Liver (tissue), 8 donors: ENCODE measurements at regions not wholly inside any gene's neighbourhood (a gene's known extent, or its start where the extent isn't known, plus 50 kb on each side); places are given as distances from the start of the nearest gene placed in this dataset.
"Not testable (repeated sequence)": the region's sequence is repeated elsewhere in the genome, so short reads cannot be mapped to it uniquely, and the experiment has no call there.

Source experiments
- DNase-seq: peaks from one replicate; pipeline ENCODE4 v3.0.0-alpha.2; 2017; ENCODE audit warnings: low spot score
- H3K27ac ChIP-seq, 2 donors: one replicate each; pipeline ENCODE4 v1.7.0; 2013; ENCODE audit warnings: inconsistent platforms in 2 of 2, low read length in 2 of 2, control low read depth in 1 of 2, low read depth in 1 of 2, mild to moderate bottlenecking in 1 of 2
- H3K27me3 ChIP-seq, 4 donors: one replicate each; pipeline versions ENCODE4 v1.6.1 to v1.7.0; 2013; ENCODE audit warnings: low read length in 3 of 4, inconsistent platforms in 1 of 4, mild to moderate bottlenecking in 1 of 4, moderate library complexity in 1 of 4; ENCODE audit not compliant: control insufficient read depth in 4 of 4, insufficient read depth in 4 of 4
- H3K36me3 ChIP-seq, 4 donors: one replicate each; pipeline versions ENCODE4 v1.6.1 to v1.7.0; 2013; ENCODE audit warnings: low read length in 3 of 4, mild to moderate bottlenecking in 3 of 4, low read depth in 1 of 4, moderate library complexity in 1 of 4; ENCODE audit not compliant: control insufficient read depth in 4 of 4, insufficient read depth in 3 of 4
- H3K4me1 ChIP-seq, 4 donors: one replicate each; pipeline versions ENCODE4 v1.6.1 to v1.7.0; 2013; ENCODE audit warnings: low read length in 3 of 4, mild to moderate bottlenecking in 3 of 4, moderate library complexity in 1 of 4; ENCODE audit not compliant: control insufficient read depth in 4 of 4, insufficient read depth in 4 of 4
- H3K4me3 ChIP-seq, 3 donors: one replicate each; pipeline versions ENCODE4 v1.6.1 to v1.7.0; 2013; ENCODE audit warnings: low read length in 3 of 3, control low read depth in 1 of 3, low read depth in 1 of 3, mild to moderate bottlenecking in 1 of 3
- H3K9ac ChIP-seq, 2 donors: one replicate each; pipeline ENCODE4 v1.7.0; 2013; ENCODE audit warnings: low read length in 2 of 2, mild to moderate bottlenecking in 2 of 2, moderate library complexity in 2 of 2, control low read depth in 1 of 2, low read depth in 1 of 2
- H3K9me3 ChIP-seq, 4 donors: one replicate each; pipeline versions ENCODE4 v1.6.1 to v1.7.0; 2013; ENCODE audit warnings: low read length in 3 of 4; ENCODE audit not compliant: control insufficient read depth in 4 of 4
- EGR1 ChIP-seq, 2 donors: IDR thresholded peaks; 2 replicates each; pipeline ENCODE4 v1.6.1; 2016 to 2018; ENCODE audit warnings: antibody characterized with exemption in 2 of 2, low read depth in 2 of 2
- FOXA1 ChIP-seq: IDR thresholded peaks from 2 replicates; pipeline ENCODE4 v1.6.1; 2016; ENCODE audit warnings: antibody characterized with exemption
- FOXA2 ChIP-seq: IDR thresholded peaks from 2 replicates; pipeline ENCODE4 v1.6.1; 2016; ENCODE audit warnings: antibody characterized with exemption
- HNF4G ChIP-seq: IDR thresholded peaks from 2 replicates; pipeline ENCODE4 v1.6.1; 2016; ENCODE audit warnings: antibody characterized with exemption
- JUND ChIP-seq, 2 donors: IDR thresholded peaks; 2 replicates each; pipeline ENCODE4 v1.6.1; 2016; ENCODE audit warnings: antibody characterized with exemption in 2 of 2
- NR2F2 ChIP-seq: IDR thresholded peaks from 2 replicates; pipeline ENCODE4 v1.6.1; 2016; ENCODE audit warnings: antibody characterized with exemption
- RAD21 ChIP-seq, 2 donors: IDR thresholded peaks; 2 replicates each; pipeline ENCODE4 v1.6.1; 2016; ENCODE audit warnings: antibody characterized with exemption in 2 of 2, mild to moderate bottlenecking in 2 of 2
- RXRA ChIP-seq, 2 donors: IDR thresholded peaks; 2 replicates each; pipeline ENCODE4 v1.6.1; 2017 to 2018; ENCODE audit warnings: antibody characterized with exemption in 2 of 2, mild to moderate bottlenecking in 1 of 2
- YY1 ChIP-seq: IDR thresholded peaks from 2 replicates; pipeline ENCODE4 v1.6.1; 2016; ENCODE audit warnings: antibody characterized with exemption, mild to moderate bottlenecking
- WGBS: extraction: QIAGEN DNeasy Blood & Tissue Kit; methylation state at CpG from one replicate; pipeline ENCODE4 v1.1.7; 2013; 5-methylcytosine and 5-hydroxymethylcytosine counted together
- TF ChIP-seq, protein P1 (sequence below): fragments of 150-350 bp; IDR thresholded peaks from 2 replicates; pipeline ENCODE4 v1.5.1; 2017; ENCODE audit warnings: improper control_type of control experiment, low read depth, low read length; ENCODE audit not compliant: missing input control
- TF ChIP-seq, protein P2 (sequence below): IDR thresholded peaks from 2 replicates; pipeline ENCODE4 v1.6.1; 2016; ENCODE audit warnings: antibody characterized with exemption
- TF ChIP-seq, protein P3 (sequence below): IDR thresholded peaks from 2 replicates; pipeline ENCODE4 v1.6.1; 2016; ENCODE audit warnings: antibody characterized with exemption, mild to moderate bottlenecking
- donor health status: healthy.
- donor health status: healthy.
- donor health status: healthy.
- donor health status: healthy.
- donor health status: healthy.

DNA sequence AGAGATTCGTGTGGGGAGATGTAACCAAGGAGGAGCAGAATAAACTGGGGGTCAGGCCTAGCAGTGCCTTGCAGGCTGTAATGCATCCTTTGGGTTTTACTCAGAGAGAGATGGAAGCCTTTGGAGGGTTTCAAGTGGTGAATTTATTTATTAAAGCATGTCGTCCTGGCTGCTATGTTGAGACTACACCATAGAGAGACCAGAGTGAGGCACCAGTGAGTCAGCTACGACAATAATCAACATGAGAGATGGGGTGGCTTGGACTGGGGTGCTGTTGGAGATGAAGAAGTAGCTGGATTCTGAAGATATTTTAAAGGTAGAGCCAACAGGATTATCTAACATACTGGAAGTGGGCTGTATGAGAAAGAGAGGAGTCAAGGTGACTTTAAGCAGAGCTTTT is 335.3 kb upstream of the ARHGEF26 start:
- Histone ChIP-seq H3K9ac (no peak overlapping the region), H3K27ac (no peak overlapping the region), H3K9me3 (no peaks in the 10 kb centered on the region), H3K4me3 (no peak overlapping the region), H3K36me3 (no peaks in the 10 kb centered on the region), H3K4me1 (peaks cover 0 to 3% (median 0%) of the 10 kb centered on the region in 4 donors), H3K27me3 (no peaks in the 10 kb centered on the region)
- TF ChIP-seq, protein P1, sequence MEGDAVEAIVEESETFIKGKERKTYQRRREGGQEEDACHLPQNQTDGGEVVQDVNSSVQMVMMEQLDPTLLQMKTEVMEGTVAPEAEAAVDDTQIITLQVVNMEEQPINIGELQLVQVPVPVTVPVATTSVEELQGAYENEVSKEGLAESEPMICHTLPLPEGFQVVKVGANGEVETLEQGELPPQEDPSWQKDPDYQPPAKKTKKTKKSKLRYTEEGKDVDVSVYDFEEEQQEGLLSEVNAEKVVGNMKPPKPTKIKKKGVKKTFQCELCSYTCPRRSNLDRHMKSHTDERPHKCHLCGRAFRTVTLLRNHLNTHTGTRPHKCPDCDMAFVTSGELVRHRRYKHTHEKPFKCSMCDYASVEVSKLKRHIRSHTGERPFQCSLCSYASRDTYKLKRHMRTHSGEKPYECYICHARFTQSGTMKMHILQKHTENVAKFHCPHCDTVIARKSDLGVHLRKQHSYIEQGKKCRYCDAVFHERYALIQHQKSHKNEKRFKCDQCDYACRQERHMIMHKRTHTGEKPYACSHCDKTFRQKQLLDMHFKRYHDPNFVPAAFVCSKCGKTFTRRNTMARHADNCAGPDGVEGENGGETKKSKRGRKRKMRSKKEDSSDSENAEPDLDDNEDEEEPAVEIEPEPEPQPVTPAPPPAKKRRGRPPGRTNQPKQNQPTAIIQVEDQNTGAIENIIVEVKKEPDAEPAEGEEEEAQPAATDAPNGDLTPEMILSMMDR, result no peak
- TF ChIP-seq HNF4G, result no peak
- TF ChIP-seq, protein P2, sequence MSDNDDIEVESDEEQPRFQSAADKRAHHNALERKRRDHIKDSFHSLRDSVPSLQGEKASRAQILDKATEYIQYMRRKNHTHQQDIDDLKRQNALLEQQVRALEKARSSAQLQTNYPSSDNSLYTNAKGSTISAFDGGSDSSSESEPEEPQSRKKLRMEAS, result no peak
- TF ChIP-seq YY1, result no peak
- WGBS, result 87% methylated on average over 3 of the region's 3 CpGs
- no peak for DNase-seq

DNA sequence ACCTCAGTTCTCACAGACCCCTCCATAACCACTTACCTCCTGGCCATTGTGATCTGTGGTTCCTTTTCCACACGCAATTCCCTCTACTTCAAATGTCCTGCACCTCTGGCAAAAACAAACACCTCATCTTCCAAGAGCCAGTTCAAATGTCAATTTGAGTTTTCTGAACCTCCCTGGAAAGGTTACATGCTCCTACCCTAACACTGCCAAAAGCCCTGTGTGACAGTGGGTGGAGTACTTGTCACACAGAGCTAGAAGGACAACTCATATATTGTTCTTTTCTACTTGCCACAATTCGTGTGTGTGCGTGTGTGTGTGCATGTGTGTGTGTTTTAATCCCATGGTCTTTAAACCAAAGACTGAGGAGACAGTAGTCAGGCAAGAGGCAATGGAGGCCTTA is 331.8 kb upstream of the ARHGEF26 start:
- no peak for TF ChIP-seq NR2F2
- TF ChIP-seq EGR1 (IDR thresholded peaks at IDR 0.05; ENCODE audit: low read depth in 2 of 2), result no peak
- TF ChIP-seq, protein P1, result no peak
- no peak for TF ChIP-seq JUND (IDR thresholded peaks at IDR 0.05)
- TF ChIP-seq, protein P3, sequence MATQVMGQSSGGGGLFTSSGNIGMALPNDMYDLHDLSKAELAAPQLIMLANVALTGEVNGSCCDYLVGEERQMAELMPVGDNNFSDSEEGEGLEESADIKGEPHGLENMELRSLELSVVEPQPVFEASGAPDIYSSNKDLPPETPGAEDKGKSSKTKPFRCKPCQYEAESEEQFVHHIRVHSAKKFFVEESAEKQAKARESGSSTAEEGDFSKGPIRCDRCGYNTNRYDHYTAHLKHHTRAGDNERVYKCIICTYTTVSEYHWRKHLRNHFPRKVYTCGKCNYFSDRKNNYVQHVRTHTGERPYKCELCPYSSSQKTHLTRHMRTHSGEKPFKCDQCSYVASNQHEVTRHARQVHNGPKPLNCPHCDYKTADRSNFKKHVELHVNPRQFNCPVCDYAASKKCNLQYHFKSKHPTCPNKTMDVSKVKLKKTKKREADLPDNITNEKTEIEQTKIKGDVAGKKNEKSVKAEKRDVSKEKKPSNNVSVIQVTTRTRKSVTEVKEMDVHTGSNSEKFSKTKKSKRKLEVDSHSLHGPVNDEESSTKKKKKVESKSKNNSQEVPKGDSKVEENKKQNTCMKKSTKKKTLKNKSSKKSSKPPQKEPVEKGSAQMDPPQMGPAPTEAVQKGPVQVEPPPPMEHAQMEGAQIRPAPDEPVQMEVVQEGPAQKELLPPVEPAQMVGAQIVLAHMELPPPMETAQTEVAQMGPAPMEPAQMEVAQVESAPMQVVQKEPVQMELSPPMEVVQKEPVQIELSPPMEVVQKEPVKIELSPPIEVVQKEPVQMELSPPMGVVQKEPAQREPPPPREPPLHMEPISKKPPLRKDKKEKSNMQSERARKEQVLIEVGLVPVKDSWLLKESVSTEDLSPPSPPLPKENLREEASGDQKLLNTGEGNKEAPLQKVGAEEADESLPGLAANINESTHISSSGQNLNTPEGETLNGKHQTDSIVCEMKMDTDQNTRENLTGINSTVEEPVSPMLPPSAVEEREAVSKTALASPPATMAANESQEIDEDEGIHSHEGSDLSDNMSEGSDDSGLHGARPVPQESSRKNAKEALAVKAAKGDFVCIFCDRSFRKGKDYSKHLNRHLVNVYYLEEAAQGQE, result no peak
- no peak for TF ChIP-seq FOXA1
- no peak for TF ChIP-seq RAD21 (IDR thresholded peaks at IDR 0.05)
- TF ChIP-seq RXRA (IDR thresholded peaks at IDR 0.05), result no peak
- no peak for TF ChIP-seq FOXA2

DNA sequence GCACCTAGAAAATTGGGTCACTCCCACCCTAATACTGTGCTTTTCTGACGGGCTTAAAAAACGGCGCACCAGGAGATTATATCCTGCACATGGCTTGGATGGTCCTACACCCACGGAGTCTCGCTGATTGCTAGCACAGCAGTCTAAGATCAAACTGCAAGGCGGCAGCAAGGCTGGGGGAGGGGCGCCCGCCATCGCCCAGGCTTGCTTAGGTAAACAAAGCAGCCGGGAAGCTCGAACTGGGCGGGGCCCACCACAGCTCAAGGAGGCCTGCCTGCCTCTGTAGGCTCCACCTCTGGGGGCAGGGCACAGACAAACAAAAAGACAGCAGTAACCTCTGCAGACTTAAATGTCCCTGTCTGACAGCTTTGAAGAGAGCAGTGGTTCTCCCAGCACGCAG is 324.1 kb upstream of the ARHGEF26 start:
- not testable (repeated sequence) for H3K27ac ChIP-seq, H3K36me3 ChIP-seq, H3K27me3 ChIP-seq, H3K4me1 ChIP-seq, H3K9me3 ChIP-seq, DNase-seq, H3K4me3 ChIP-seq, H3K9ac ChIP-seq
- 87% methylated on average over 13 of the region's 13 CpGs for WGBS

More for the DNA sequence above, 331.8 kb upstream of the ARHGEF26 start:
- H3K36me3 ChIP-seq, result no peaks in the 10 kb centered on the region
- no peak overlapping the region for H3K9ac ChIP-seq
- whole genome bisulfite sequencing, result 48% methylated on average over 3 of the region's 3 CpGs
- H3K27ac ChIP-seq, result no peak overlapping the region
- no peaks in the 10 kb centered on the region for H3K27me3 ChIP-seq
- no peak for DNase-seq
- no peak overlapping the region for H3K4me3 ChIP-seq
- H3K4me1 ChIP-seq, result peaks cover 0 to 3% (median 0%) of the 10 kb centered on the region in 4 donors
- H3K9me3 ChIP-seq, result no peaks in the 10 kb centered on the region
